GM21717 (cell line): ENCODE measurements at regions not wholly inside any gene's neighbourhood (a gene's known extent, or its start where the extent isn't known, plus 50 kb on each side); places are given as distances from the start of the nearest gene placed in this dataset.

Source experiments
- ATAC-seq: cut with Tn5 transposase; IDR thresholded peaks from one replicate; pipeline ENCODE4 v1.9.1; 2021; ENCODE audit warnings: mild to moderate bottlenecking, moderate library complexity; ENCODE audit not compliant: unreplicated experiment

DNA sequence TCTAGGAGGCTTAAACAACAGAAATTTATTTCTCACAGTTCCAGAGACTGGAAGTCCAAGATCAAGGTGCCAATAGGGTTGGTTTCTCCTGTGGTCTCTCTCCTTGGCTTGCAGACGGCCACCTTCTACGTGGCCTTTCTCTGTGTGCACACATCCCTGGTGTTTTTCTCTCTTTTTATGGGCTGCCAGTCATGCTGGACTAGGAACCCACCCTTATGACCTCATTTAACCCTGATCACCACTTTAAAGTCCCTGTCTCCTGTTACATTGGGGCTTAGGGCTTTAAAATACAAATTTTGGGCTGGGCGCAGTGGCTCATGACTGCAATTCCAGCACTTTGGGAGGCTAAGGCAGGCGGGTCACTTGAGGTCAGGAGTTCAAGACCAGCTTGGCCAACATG is 157.1 kb downstream of the TLE1 start:
- no peak for ATAC-seq

DNA sequence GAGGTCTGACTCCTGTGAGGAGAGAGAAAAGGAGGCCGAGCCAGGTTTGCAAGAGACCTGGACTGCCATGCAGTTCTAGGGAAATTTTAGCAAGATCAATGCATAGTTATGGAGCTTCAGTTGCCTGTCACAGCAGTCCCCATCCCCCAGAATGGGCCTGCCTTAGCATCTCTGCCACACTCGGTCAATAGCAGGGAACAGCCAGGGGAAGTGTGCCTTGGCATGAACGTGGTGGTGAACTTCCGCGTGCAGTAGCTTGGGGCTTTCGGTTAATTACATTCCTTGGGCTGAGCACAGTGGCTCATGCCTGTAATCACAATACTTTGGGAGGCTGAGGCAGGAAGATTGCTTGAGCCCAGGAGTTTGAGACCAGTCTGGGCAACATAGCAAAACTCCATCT is 157.8 kb downstream of the TLE1 start:
- no peak for ATAC-seq

DNA sequence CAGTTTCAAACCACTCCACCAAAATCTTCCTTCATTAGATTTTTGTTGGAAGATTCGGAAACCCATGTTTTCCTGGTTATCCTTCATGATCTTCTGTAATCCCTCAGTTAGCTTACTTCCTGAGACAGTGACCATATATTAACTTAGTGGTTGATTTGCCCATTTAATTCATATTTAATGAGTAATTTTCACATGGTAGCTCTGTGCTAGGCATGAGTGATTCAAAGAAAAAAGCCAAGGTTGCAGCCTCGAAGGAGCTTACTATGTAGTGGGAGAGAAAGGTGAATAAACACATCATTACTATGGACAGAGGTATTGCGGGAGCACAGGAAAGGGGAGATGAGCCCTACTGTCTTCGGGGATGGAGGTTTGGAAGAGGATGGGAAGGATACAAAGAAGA is 158.5 kb downstream of the TLE1 start:
- ATAC-seq = no peak

DNA sequence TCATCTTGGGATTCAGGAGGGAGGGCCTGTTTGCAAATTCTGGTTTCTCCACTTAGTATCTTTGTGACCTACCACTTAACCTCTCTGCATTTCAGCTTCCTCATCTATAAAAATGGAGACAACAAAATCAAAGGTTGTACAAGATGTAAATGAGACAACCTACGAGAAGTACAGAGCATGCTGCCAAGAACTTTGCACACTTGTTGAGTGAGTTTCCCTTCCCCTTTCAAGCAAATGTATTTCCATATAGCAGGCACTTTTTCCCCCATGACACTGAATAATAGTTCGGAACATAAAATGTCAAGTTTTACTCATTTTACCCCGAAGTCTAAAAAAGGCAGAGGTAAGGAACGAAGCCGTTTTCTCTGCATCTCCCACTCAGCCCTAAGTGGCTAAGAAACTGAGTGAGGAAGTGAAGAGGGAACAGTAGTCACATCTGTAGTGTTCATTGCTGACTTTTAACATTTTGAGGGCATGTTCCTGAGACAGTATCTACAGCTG is 159.0 kb downstream of the TLE1 start:
- ATAC-seq = no peak

DNA sequence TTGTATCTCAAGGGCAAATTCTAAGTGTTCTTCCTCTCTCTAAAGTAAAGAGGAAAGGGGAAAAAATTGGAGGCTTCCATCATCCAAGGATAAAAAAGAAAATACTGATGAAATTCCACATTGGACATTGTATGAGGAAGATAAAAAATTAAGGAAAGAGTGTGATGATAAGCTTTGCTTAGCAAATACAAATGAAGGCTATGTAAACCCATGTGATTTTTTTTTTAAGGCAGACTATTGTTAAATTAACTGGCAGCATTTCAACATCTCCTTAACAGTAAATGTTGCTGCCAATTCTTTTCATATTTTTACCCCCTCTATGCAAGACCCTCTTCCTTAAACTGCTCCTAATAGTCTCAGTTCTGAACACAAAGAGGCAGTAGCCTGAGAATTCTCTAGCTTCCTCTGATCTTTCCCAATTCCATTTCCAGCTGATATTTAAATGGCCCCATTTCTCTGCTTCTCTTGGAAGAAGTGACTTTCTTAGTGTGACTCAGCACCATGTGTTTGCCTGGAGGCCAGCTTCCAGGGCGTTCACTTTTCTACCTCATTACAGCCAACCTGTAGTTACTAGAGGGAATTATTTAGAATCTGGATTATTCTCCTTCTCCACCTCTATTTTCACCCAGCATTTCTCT is 159.7 kb downstream of the TLE1 start:
- ATAC-seq = no peak

DNA sequence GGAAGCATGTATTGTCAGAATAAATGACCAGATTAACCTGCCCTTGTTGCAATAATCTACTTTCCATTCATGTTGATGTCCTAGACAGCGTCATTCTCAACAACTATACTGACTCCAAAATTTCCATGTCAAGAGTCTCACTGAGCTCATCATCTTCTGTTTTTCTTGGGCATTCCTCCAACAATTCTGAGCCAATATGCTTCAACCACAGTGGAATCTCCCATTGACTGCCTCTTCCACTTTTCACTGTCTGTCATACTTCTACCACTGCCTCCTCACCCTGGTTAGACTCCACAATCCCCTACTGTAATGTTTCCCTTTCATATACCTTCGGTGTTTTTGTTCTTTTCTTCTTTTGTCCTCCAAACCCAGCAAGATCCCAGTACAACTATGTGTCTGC is 162.8 kb downstream of the TLE1 start:
- no peak for ATAC-seq

DNA sequence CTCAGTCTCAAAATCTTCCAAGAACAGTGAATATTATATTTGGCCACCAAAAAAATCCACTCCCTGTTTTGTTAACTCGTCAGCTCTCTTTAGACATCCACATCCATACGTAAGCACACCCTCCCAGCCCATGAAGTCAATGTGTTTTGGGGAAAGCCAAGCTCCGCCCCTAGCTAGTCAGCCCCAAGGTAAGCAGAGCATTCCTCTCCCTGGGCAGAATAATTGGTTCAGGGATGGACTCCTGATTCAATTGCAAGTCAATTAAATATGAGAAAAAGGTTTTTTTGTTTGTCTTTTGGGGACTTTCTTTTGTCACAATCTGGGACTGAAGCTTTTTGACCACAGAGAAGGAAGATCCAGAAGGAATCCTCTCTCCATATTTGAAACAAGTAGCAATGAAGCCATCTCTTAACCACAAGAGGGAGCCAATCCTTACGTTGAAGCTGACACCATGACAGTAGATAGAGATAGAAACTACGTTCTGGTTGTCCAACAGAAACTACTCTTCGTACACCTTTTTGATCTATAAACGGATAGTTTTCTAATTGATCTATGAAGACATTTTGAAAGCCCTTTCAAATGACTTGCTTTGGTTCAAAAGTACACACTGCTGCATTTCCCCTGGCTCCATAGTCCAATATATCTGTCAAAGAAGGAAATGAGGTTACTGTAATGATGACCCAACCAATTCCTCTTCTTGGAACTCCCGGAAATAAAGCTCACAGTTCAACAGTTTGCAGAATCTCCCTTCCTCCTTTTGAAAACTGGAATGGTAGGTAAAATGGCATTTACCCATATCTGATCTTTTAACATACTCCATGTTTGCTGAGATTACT is 166.4 kb downstream of the TLE1 start:
- ATAC-seq = no peak

DNA sequence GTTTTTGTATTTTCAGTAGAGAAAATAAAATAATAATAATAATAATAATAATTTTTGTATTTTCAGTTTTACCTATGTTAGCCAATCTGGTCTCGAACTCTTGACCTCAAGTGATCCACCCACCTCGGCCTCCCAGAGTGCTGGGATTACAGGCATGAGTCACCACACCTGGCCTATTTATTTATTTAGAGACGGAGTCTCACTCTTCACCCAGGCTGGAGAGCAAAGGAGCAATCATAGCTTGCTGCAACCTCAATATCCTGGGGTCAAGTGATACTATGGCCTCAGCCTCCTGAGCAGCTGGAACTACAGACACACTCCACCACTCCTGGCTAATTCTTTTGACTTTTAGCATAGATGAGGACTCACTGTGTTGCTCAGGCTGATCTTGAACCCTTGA is 167.5 kb downstream of the TLE1 start:
- ATAC-seq = no peak

DNA sequence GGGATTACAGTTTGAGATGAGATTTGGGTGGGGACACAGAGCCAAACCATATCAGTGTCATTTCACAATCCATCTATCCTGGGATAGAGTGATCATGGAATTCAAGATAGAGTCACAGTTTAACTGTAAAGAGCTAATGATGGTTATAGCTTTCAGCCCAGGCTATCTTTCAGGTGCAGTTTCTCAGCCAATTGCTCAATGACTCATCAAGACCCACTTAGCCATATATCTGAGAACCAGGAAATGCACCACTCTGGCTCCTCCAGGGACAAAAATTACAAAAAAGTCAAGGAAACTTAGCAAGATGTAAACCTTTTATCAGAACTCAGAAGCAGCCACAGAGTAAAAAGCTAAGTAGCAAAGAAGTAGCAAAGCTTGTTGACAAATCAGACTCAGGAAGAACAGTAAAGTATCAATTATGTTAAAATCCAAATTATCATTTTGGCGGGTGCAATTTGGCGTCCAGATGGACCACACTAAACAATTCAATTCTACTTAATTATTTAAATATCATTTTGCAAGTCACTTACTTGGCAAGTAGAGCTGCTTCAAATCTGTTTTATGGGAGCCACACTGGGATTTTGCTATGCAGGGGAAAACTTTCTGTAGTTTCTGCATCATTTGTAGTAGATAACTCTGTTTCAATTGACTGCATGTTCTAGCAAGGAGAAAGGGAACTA is 169.4 kb downstream of the TLE1 start:
- ATAC-seq = no peak

DNA sequence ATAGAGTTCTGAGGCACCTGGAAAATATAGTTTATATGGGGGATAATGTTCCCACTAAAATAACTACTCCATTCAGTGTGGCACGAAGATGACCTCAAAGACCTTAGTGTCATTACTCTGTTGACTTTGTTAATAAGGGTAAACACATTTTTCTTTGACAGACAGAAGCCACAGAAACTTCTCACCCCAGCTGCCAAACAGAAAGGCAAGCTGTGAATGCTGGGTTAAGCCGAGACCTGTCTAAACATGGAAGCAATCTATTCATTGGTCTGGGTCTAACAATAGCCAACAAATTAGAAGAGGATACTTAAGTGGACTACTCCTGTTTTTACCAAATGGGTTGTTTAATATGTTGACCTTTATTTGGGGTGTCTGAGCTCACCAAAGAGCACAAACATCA is 171.4 kb downstream of the TLE1 start:
- ATAC-seq = no peak

DNA sequence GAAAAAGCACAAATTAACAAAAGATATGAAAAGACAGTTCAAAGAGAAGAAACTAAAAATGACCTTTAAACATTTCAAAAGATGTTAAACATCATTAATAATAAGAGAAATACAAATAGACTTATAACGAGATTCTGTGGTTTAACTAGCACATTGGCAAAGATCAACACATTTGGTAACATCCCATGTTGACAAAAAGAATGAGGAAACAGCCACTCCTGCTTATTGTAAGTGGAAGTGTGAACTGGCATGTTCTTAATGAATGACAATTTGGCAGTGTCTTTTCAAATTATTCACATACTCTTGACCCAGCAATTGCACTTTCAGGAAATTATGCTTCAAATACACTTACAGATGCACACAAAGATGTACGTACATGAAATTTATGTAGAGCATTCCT is 176.3 kb downstream of the TLE1 start:
- ATAC-seq = no peak

DNA sequence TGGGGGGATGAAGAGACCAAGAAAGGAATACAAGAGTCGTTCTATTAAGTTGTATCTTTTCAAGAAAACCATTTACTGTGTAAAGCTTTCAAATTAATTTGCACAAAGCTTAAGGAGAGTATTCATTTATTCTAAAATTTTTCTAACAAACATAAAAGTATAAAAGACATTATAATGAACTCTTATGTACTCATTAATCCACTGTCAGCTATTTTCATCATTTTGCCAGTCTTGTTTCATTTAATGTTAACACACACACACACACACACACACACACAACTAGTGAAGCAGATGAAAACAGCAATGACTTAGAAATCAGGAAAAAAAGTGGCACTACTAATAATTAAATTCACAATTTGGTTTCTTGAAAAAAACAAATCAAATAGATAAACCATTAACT is 176.7 kb downstream of the TLE1 start:
- ATAC-seq = no peak

DNA sequence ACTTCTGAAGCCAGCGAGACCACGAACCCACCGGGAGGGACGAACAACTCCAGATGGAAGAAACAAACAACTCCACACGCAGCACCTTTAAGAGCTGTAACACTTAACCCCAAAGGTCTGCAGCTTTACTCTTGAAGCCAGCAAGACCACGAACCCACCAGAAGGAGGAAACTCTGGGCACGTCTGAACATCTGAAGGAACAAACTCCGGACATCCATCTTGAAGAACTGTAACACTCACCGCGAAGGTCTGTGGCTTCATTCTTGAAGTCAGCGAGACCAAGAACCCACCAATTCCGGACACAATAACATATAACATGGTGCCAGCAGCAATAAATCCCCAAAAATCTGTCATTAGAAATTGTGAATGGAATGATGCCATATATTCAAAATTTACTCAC is 180.9 kb downstream of the TLE1 start:
- no peak for ATAC-seq

DNA sequence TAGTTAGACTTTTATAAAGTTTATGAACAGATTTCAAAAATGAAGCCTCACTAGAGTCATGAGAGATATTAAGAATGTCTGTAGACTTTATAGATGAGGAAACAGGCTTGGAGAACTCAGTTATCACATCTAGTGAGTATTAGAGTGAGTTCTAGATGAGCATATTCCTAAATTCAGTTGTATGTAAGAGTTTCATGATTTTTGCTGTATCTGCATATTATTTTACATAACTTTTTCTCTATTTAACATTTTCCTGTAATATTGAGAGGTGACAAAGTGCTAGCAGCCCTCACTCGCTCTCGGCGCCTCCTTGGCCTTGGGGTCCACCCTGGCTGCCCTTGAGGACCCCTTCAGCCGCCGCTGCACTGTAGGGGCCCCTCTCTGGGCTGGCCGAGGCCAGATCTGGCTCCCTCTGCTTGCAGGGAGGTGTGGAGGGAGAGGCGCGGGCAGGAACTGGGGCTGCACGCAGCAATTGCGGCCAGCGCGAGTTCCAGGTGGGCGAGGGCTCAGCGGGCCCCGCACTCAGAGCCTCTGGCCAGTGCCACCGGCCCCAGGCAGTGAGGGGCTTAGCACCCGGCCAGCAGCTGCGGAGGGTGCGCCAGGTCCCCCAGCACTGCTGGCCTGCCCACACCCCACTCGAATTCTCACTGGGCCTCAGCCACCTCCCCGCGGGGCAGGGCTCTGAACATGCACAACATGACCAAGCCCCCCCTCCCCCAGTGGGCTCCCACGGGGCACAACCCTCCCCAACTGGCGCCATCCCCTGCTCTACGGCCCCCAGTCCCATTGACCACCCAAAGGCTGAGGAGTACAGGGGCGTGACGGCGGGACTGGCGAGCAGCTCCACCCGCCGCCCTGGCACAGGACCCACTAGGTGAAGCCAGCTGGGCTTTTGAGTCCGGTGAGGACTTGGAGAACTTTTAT is 182.1 kb downstream of the TLE1 start:
- no peak for ATAC-seq

DNA sequence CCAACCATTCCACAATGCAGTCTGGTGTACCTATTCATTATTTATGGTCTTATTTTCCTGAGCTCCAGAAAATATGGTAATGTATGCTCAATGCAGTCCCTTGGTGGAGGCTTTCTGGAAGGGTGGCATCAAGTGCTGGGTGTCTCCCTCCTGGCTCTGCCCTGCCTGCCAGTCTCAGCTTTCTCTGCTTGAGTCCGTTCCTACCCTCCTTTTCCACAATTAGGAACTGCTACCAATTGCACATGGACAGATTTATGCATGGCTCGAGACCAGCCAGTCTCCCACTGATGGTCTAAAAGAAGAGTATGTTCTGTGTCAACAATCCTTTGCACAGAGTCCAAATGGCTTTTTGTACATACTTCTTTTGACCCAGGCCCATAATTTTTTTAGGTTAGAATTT is 189.8 kb downstream of the TLE1 start:
- no peak for ATAC-seq

DNA sequence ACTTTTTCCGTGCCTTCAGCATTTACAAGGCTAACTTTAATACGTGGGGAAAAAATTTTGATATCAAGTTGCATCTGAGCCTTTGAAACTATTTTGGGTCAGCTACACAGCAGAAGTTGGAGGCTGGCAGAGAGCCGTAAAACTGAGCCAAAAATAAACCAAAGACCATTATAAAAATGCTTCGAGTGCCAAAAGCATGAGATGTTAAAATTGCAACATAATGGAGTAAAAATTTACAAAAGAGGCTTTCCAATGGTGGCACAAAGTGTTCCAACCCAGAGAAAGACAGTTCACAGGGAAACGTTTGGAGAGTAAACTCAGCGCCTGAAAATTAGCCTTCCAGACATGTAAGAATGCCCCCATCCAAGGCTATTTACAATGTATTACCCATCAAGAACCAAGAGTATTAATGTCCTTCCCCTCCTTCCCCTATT is 190.3 kb downstream of the TLE1 start:
- ATAC-seq = no peak

DNA sequence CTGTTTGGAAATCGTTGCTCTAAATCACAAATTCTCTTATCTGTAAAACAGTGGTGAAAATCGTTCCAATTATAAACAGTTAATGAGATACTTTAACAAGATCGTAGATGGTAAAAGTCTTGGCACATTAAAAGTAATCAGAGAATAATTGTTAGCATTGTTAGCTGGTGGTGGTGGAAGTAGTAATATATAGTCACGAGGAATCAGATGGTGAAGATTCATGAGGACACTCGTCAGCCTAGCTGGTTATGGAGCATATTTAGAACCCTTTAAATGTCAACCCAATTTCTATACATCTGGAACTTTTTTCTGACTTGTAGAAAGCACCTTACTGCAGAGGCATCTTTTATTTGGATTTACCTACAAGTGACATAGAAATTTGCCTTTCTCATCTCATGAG is 190.8 kb downstream of the TLE1 start:
- no peak for ATAC-seq

DNA sequence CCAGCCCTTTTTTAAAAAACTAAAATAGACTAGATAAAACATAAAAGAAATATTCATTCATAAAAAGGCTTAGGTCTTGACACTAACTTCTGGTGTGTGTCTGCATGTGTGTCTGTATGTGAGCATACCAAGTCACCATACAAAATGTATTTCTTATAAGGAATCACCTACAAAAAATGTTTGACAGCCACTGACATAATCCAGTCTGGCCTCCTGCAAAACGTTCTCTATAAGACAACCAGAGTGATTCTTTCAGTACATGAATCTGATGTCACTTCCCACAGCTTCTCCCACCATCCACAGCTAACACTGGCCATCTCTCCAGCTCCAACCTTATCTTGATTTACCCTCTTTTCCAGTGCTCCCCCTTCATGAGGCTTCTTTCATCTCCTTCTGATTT is 192.3 kb downstream of the TLE1 start:
- ATAC-seq = no peak

DNA sequence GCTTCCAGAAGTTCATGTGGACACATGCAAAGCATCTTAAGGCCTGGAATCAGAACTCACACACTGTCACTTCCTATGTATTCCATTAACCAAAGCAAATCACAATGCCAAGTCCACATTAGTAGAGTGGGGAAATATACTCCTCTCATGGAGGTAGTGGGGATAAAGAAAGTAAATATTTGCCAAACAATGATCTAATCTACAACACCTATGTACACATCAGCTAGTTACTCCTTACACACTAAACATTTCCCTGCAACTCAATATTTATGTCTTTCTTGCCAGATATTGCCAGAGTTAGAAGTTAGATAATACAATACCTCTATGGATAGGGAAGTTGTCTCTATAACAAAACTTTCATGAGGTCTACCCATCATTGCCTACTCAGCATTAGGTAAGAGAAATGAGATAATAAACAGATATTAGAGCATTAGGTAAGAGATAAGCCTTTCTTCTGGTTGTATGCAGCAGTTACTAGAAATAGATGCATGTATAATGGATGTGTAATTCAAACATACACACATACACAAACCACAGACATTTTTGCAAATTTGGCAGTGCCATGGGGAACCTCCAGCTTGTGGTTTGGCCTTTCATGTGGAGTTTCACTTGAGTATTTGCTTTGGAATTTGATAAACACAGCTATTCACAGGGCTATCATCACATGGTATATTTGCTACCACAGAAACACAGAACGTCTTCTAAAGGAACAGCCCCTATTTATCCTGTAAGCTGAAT is 196.5 kb downstream of the TLE1 start:
- ATAC-seq = no peak
